Colonic mucosa (tissue), 4 donors: ENCODE measurements at regions not wholly inside any gene's neighbourhood (a gene's known extent, or its start where the extent isn't known, plus 50 kb on each side); places are given as distances from the start of the nearest gene placed in this dataset.

ENCODE experiments used
- DNase-seq: peaks from one replicate; pipeline ENCODE4 v3.0.0-alpha.2; 2020
- H3K27ac ChIP-seq: fragments of 200-600 bp; one replicate; pipeline ENCODE4 v1.8.0; 2021
- H3K27me3 ChIP-seq: fragments of 200-600 bp; one replicate; pipeline ENCODE4 v1.8.0; 2021
- H3K36me3 ChIP-seq: fragments of 200-600 bp; one replicate; pipeline ENCODE4 v1.8.0; 2021
- H3K4me1 ChIP-seq: fragments of 200-600 bp; one replicate; pipeline ENCODE4 v1.8.0; 2021; ENCODE audit warnings: mild to moderate bottlenecking
- H3K4me3 ChIP-seq: fragments of 200-600 bp; one replicate; pipeline ENCODE4 v1.8.0; 2021
- H3K9ac ChIP-seq, 2 donors: one replicate each; pipeline ENCODE4 v1.7.0; 2013; ENCODE audit warnings: control low read depth in 2 of 2, low read depth in 2 of 2, low read length in 2 of 2
- H3K9me3 ChIP-seq: fragments of 200-600 bp; one replicate; pipeline ENCODE4 v1.8.0; 2021
- intact Hi-C: fragments of 100-400 bp; cut with DNase I; formaldehyde crosslinking; loops from one replicate; pipeline ENCODE4 v1.14.1; 2022
- TF ChIP-seq, protein P1 (sequence below): fragments of 200-600 bp; IDR thresholded peaks from one replicate; pipeline ENCODE4 v1.8.0; 2022; ENCODE audit warnings: antibody characterized with exemption, mild to moderate bottlenecking
- donor health status: healthy.
- donor health status: DM: no; HTN: no; CAD: no.
- donor health status: DM: no; HTN: no; CAD: no.

GRCh38 chr1:208684192-208684591, 440.0 kb upstream of the PLXNA2 start:
- TF ChIP-seq, protein P1, sequence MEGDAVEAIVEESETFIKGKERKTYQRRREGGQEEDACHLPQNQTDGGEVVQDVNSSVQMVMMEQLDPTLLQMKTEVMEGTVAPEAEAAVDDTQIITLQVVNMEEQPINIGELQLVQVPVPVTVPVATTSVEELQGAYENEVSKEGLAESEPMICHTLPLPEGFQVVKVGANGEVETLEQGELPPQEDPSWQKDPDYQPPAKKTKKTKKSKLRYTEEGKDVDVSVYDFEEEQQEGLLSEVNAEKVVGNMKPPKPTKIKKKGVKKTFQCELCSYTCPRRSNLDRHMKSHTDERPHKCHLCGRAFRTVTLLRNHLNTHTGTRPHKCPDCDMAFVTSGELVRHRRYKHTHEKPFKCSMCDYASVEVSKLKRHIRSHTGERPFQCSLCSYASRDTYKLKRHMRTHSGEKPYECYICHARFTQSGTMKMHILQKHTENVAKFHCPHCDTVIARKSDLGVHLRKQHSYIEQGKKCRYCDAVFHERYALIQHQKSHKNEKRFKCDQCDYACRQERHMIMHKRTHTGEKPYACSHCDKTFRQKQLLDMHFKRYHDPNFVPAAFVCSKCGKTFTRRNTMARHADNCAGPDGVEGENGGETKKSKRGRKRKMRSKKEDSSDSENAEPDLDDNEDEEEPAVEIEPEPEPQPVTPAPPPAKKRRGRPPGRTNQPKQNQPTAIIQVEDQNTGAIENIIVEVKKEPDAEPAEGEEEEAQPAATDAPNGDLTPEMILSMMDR, result no peak
- Histone ChIP-seq H3K4me3 (no peak overlapping the region), H3K27me3 (no peaks in the 10 kb centered on the region), H3K4me1 (peaks cover 3% of the 10 kb centered on the region), H3K9me3 (no peaks in the 10 kb centered on the region), H3K36me3 (no peaks in the 10 kb centered on the region), H3K9ac (no peak overlapping the region), H3K27ac (no peak overlapping the region)
- intact Hi-C loops, result no loop called here
- no peak for DNase-seq

- Histone ChIP-seq H3K27ac (no peak overlapping the region), H3K9me3 (no peaks in the 10 kb centered on the region), H3K9ac (no peak overlapping the region), H3K4me3 (no peak overlapping the region), H3K4me1 (peaks cover 3% of the 10 kb centered on the region), H3K36me3 (no peaks in the 10 kb centered on the region), H3K27me3 (no peaks in the 10 kb centered on the region)
- TF ChIP-seq, protein P1, result no peak
- intact Hi-C loops, result no loop called here
- DNase-seq, result no peak
Measured at GRCh38 chr1:208686592-208686991, 442.4 kb upstream of the PLXNA2 start.

DNA sequence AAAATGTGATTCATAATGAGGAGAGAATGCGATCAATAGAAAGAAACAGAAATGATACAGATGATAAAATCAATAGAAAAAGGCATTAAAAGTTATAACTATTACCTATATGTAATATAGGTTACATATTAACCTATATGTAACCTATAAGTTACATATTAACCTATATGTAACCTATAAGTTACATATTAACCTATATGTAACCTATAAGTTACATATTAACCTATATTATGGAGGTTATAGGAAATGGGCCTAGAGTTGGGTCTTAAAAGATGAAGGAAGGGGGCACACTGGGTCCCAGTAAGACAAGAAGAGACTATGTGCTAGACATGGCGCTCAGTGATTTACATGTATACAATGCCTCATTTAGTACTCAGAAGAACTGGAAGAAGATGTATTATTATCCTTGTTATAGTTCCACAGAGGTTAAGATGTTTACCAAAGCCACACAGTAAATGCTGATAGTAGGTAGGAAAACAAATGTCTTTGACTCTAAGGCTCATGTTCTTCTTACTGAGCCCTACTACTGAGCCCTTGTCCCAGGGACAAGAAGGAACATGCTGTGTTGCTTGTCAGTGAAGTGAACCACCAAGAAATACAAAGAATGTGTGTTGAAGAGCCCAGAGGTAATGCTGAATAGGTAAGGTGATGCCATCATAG, 444.6 kb upstream of the PLXNA2 start:
- no peaks in the 10 kb centered on the region for H3K36me3 ChIP-seq
- no peaks in the 10 kb centered on the region for H3K27me3 ChIP-seq
- no peaks in the 10 kb centered on the region for H3K4me1 ChIP-seq
- H3K9me3 ChIP-seq, result no peaks in the 10 kb centered on the region
- H3K4me3 ChIP-seq, result no peak overlapping the region
- no peak overlapping the region for H3K9ac ChIP-seq
- intact Hi-C loops, result no loop called here
- no peak overlapping the region for H3K27ac ChIP-seq
- DNase-seq, result no peak
- TF ChIP-seq, protein P1, result no peak

DNA sequence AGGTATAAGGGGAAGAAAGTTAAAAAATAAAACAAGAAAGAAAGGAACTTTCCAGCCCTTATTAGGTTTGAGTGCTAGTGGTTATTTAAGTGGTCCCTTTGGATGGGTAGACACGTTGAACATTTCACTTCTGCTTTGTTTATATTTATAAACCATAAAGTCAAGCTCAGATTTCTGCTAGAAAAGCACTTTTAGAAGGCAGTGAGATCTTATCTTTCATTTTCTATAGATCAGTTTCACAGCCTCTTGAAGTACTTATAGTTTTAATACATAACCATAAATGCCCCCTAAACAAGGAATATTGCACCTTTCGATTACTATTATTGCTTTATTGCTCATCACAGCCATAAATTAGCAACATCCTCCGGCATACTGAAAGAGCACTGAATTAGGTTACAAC, 446.8 kb upstream of the PLXNA2 start:
- Histone ChIP-seq H3K36me3 (no peaks in the 10 kb centered on the region), H3K9me3 (no peaks in the 10 kb centered on the region), H3K27me3 (no peaks in the 10 kb centered on the region), H3K4me3 (no peak overlapping the region), H3K27ac (no peak overlapping the region), H3K4me1 (no peaks in the 10 kb centered on the region), H3K9ac (no peak overlapping the region)
- intact Hi-C loops, result no loop called here
- TF ChIP-seq, protein P1, result no peak
- DNase-seq, result no peak

DNA sequence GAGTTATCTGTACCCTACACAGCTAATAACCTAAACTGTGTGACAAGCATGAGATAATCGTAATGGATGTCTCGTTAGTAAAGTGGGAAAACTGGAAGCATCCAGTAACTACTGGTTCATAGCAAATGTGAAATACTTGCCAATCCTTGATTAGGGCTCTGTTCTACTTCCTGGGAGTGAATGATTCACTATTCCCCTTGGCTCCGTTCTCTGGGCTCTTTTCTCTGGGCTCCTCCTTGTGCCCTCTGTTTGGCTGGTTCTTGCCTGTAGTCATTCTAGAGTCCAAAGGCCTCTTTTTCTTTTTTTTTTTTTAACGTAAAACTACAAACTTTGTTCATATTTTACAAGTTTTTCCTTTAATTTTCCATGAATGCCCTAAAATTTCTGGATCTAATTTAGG, 465.8 kb upstream of the PLXNA2 start:
- H3K27ac ChIP-seq, result no peak overlapping the region
- no peaks in the 10 kb centered on the region for H3K27me3 ChIP-seq
- no peaks in the 10 kb centered on the region for H3K9me3 ChIP-seq
- H3K36me3 ChIP-seq, result no peaks in the 10 kb centered on the region
- H3K9ac ChIP-seq, result no peak overlapping the region
- DNase-seq, result no peak
- TF ChIP-seq, protein P1, result no peak
- intact Hi-C loops, result loop anchor here (10.0 kb wide), 1 partner anchor 65 kb away; no protein-coding TSS in a partner anchor
- H3K4me1 ChIP-seq, result no peaks in the 10 kb centered on the region
- H3K4me3 ChIP-seq, result no peak overlapping the region
